ENCODE measurements at regions not wholly inside any gene's neighbourhood (a gene's known extent, or its start where the extent isn't known, plus 50 kb on each side); places are given as distances from the start of the nearest gene placed in this dataset.

GRCh38 chr9:115862021-115862420 is 291.6 kb upstream of the PAPPA start:
- TF ChIP-seq CTCF (IDR thresholded peaks at IDR 0.05; ENCODE audit: low read length) = no peak
- no peak for TF ChIP-seq EZH2phosphoT487 (IDR thresholded peaks at IDR 0.05; ENCODE audit: low read length)
- no peak for TF ChIP-seq EZH2 (optimal IDR thresholded peaks at IDR 0.05; ENCODE audit: low read depth, low read length)
